ENCODE measurements at regions not wholly inside any gene's neighbourhood (a gene's known extent, or its start where the extent isn't known, plus 50 kb on each side); places are given as distances from the start of the nearest gene placed in this dataset.

DNA sequence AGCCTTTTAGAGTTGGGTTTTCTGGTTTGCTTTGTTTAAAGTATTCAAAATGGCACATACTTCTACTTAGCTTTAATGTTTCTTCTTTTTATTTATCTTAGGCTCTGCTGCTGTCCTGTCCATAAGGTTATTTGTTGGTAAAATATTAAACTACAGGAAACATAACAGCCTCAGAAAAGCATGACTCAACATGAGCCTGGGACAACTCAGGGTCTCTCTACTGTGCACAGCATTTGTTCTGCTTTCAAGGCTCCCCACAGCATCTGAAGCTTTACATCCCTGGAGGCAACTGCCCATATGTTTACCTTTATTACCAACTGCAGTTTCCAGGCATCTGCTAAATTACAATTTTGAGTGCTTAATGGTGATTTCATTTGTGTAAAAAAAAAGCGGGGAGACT, 954.2 kb upstream of the FBXO33 start:
- RAD21 ChIA-PET (ENCODE audit: low non-redundant PET in 1 of 2, low total read pairs in 2 of 2, uncharacterized antibody in 2 of 2, unreplicated experiment in 2 of 2), result no interaction called here
- H3K27ac ChIP-seq (ENCODE audit: low read depth, low read length), result no peak overlapping the region
- H3K4me3 ChIP-seq (replicated peaks in 1 of 2; ENCODE audit: low read depth in 1 of 2, low read length in 2 of 2), result no peak overlapping the region
- H3K9ac ChIP-seq (ENCODE audit: low read length), result no peak overlapping the region
- no peaks in the 10 kb centered on the region for H3K79me2 ChIP-seq (ENCODE audit: insufficient read depth, low read length)
- TF ChIP-seq SP1 (IDR thresholded peaks at IDR 0.05; ENCODE audit: low read depth) (no peak), ZFX (IDR thresholded peaks at IDR 0.05) (no peak), EZH2phosphoT487 (IDR thresholded peaks at IDR 0.05; ENCODE audit: borderline replicate concordance) (no peak), SRF (IDR thresholded peaks at IDR 0.05; ENCODE audit: low read depth) (no peak), CEBPB (IDR thresholded peaks at IDR 0.05; ENCODE audit: low read depth) (no peak), RAD21 (IDR thresholded peaks at IDR 0.05; ENCODE audit: low read depth) (no peak), ZNF274 (IDR thresholded peaks at IDR 0.05; ENCODE audit: low read depth, low read length) (no peak), FOSL1 (IDR thresholded peaks at IDR 0.05; ENCODE audit: low read depth) (no peak), TCF7L2 (IDR thresholded peaks at IDR 0.05; ENCODE audit: borderline replicate concordance, extremely low read depth, insufficient read depth, insufficient read length) (no peak), POLR2AphosphoS5 (IDR thresholded peaks at IDR 0.05; ENCODE audit: low read depth, low read length) (no peak), ELF1 (IDR thresholded peaks at IDR 0.05; ENCODE audit: borderline replicate concordance, low read depth) (no peak)
- TF ChIP-seq, protein P1, sequence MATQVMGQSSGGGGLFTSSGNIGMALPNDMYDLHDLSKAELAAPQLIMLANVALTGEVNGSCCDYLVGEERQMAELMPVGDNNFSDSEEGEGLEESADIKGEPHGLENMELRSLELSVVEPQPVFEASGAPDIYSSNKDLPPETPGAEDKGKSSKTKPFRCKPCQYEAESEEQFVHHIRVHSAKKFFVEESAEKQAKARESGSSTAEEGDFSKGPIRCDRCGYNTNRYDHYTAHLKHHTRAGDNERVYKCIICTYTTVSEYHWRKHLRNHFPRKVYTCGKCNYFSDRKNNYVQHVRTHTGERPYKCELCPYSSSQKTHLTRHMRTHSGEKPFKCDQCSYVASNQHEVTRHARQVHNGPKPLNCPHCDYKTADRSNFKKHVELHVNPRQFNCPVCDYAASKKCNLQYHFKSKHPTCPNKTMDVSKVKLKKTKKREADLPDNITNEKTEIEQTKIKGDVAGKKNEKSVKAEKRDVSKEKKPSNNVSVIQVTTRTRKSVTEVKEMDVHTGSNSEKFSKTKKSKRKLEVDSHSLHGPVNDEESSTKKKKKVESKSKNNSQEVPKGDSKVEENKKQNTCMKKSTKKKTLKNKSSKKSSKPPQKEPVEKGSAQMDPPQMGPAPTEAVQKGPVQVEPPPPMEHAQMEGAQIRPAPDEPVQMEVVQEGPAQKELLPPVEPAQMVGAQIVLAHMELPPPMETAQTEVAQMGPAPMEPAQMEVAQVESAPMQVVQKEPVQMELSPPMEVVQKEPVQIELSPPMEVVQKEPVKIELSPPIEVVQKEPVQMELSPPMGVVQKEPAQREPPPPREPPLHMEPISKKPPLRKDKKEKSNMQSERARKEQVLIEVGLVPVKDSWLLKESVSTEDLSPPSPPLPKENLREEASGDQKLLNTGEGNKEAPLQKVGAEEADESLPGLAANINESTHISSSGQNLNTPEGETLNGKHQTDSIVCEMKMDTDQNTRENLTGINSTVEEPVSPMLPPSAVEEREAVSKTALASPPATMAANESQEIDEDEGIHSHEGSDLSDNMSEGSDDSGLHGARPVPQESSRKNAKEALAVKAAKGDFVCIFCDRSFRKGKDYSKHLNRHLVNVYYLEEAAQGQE (IDR thresholded peaks at IDR 0.05; ENCODE audit: low read depth), result no peak
- intact Hi-C loops (cut with micrococcal nuclease), result no loop called here
- H4K20me1 ChIP-seq (ENCODE audit: insufficient read depth), result 0 out of 2 replicates have a peak, but pooled peaks cover 3% of the 10 kb centered on the region
- no TSS peak for BruUV-seq (replicated peaks)
- no peak overlapping the region for H3K4me2 ChIP-seq (ENCODE audit: low read length)
- CTCF ChIA-PET, result no interaction called here
- no peaks in the 10 kb centered on the region for H3K27me3 ChIP-seq (ENCODE audit: insufficient read depth, low read length)
- H3K36me3 ChIP-seq (ENCODE audit: control insufficient read depth in 1 of 2, insufficient read depth in 2 of 2, low read length in 2 of 2), result no peaks in the 10 kb centered on the region
- POLR2A ChIA-PET, result no interaction called here
- no peaks in the 10 kb centered on the region for H3K9me2 ChIP-seq (ENCODE audit: insufficient read depth)
- no peaks in the 10 kb centered on the region for H3K4me1 ChIP-seq (ENCODE audit: control insufficient read depth in 1 of 2, insufficient read depth in 2 of 2, low read length in 2 of 2)
- DNase-seq (ENCODE audit: low read depth, low spot score), result no peak
- no peaks in the 10 kb centered on the region for H3K9me3 ChIP-seq (ENCODE audit: control insufficient read depth in 1 of 2, insufficient read depth in 1 of 2, low read depth in 1 of 2, low read length in 2 of 2)
- no peak for ATAC-seq
- no peak overlapping the region for H2AFZ ChIP-seq (ENCODE audit: low read depth, low read length, poor library complexity, severe bottlenecking)
